MM.1S (cell line): ENCODE measurements at regions not wholly inside any gene's neighbourhood (a gene's known extent, or its start where the extent isn't known, plus 50 kb on each side); places are given as distances from the start of the nearest gene placed in this dataset.

ENCODE experiments used
- DNase-seq: peaks from one replicate; pipeline ENCODE4 v3.0.0-alpha.2; 2015
- H2AFZ ChIP-seq: fragments of 300-600 bp; sonication (generic); 2 replicates; pipeline ENCODE4 v1.6.0; 2016; ENCODE audit warnings: antibody characterized with exemption, low read length
- H3F3A ChIP-seq: fragments of 300-600 bp; sonication (generic); 2 replicates; pipeline ENCODE4 v1.6.1; 2016; ENCODE audit warnings: mild to moderate bottlenecking, antibody characterized with exemption, low read length, moderate library complexity, mixed read lengths; ENCODE audit not compliant: insufficient read depth
- H3K27ac ChIP-seq: fragments of 300-600 bp; sonication (generic); 2 replicates; pipeline ENCODE4 v1.5.1; 2016; ENCODE audit warnings: mild to moderate bottlenecking, low read length
- H3K27me3 ChIP-seq: fragments of 300-600 bp; sonication (generic); replicated peaks from 2 replicates; pipeline ENCODE4 v1.6.0; 2016; ENCODE audit warnings: low read length; ENCODE audit not compliant: insufficient read depth
- H3K36me3 ChIP-seq: fragments of 300-600 bp; sonication (generic); replicated peaks from 2 replicates; pipeline ENCODE4 v1.6.1; 2016; ENCODE audit warnings: mild to moderate bottlenecking, low read length, mixed read lengths; ENCODE audit not compliant: insufficient read depth
- H3K4me1 ChIP-seq: fragments of 300-600 bp; sonication (generic); 2 replicates; pipeline ENCODE4 v1.6.1; 2016; ENCODE audit warnings: low read length, mixed read lengths
- H3K4me2 ChIP-seq: fragments of 300-600 bp; sonication (generic); 2 replicates; pipeline ENCODE4 v1.6.0; 2016; ENCODE audit warnings: low read depth, low read length
- H3K4me3 ChIP-seq: fragments of 300-600 bp; sonication (generic); 2 replicates; pipeline ENCODE4 v1.5.1; 2016; ENCODE audit warnings: low read length, mixed read lengths
- H3K79me2 ChIP-seq: fragments of 300-600 bp; sonication (generic); 2 replicates; pipeline ENCODE4 v1.6.1; 2016; ENCODE audit warnings: mixed run types, low read length, mixed read lengths
- H3K9ac ChIP-seq: fragments of 300-600 bp; sonication (generic); 2 replicates; pipeline ENCODE4 v1.6.1; 2016; ENCODE audit warnings: low read length, mixed read lengths
- H3K9me2 ChIP-seq: fragments of 300-600 bp; sonication (generic); replicated peaks from 2 replicates; pipeline ENCODE4 v1.6.1; 2016; ENCODE audit warnings: mild to moderate bottlenecking, low read length, mixed read lengths; ENCODE audit not compliant: insufficient read depth
- H3K9me3 ChIP-seq: fragments of 300-600 bp; sonication (generic); replicated peaks from 2 replicates; pipeline ENCODE4 v1.6.1; 2016; ENCODE audit warnings: mild to moderate bottlenecking, low read length, mixed read lengths; ENCODE audit not compliant: insufficient read depth
- H4K20me1 ChIP-seq: fragments of 300-600 bp; sonication (generic); 2 replicates; pipeline ENCODE4 v1.6.1; 2016; ENCODE audit warnings: mild to moderate bottlenecking, low read length, moderate library complexity, mixed read lengths; ENCODE audit not compliant: insufficient read depth
- EZH2 ChIP-seq: fragments of 300-600 bp; sonication (generic); optimal IDR thresholded peaks from 2 replicates; pipeline ENCODE3; 2017; ENCODE audit warnings: low read depth, mild to moderate bottlenecking, antibody characterized with exemption, low read length, mixed read lengths
- EZH2phosphoT487 ChIP-seq: fragments of 300-600 bp; sonication (generic); IDR thresholded peaks from 2 replicates; pipeline ENCODE4 v1.6.1; 2018; ENCODE audit warnings: antibody characterized with exemption, low read length
- TF ChIP-seq, protein P1 (sequence below): fragments of 300-600 bp; sonication (generic); IDR thresholded peaks from 2 replicates; pipeline ENCODE4 v1.5.1; 2016; ENCODE audit warnings: antibody characterized with exemption, low read length, mixed read lengths

DNA sequence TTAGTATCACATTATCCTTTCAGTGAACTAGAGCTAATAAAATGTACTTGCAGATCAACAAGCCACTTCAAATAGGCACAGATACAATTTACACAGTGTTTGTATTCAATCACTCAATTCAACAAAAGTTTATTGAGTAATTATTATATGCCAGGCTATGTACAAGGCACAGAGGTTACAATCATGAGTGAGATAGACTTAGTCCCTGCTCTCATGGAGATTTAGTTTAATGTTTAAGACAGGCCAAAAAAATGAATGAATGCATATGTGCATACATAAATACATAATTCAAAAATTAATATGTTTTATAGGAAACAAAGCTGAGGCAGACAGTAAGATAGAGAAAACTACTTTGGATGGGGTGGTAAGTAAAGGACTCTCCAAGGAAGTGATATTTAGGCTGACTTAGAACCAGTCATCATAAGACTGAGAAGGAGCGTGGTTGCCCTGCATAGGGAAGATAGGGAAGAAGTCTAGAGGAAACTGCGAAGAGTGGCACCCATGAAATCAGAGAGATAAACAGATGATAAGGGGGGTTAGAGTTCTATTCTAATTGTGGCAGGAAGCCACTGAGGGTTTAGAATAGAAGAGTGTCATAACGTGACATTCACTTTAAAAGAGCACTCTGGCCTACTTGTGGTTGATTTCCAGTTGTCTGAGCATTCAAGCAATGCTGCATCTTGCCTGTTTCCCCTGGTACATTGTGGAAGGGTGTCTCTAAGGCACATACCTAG is 49.7 kb upstream of the GRAMD2B start:
- Histone ChIP-seq H2AFZ (no peak overlapping the region), H3K27me3 (no peaks in the 10 kb centered on the region), H3F3A (no peaks in the 10 kb centered on the region), H3K79me2 (no peaks in the 10 kb centered on the region), H3K4me3 (no peak overlapping the region), H3K4me2 (no peak overlapping the region), H3K4me1 (no peaks in the 10 kb centered on the region), H3K9me2 (no peaks in the 10 kb centered on the region), H3K27ac (no peak overlapping the region), H3K9me3 (no peaks in the 10 kb centered on the region), H4K20me1 (no peaks in the 10 kb centered on the region), H3K36me3 (no peaks in the 10 kb centered on the region), H3K9ac (no peak overlapping the region)
- TF ChIP-seq, protein P1, sequence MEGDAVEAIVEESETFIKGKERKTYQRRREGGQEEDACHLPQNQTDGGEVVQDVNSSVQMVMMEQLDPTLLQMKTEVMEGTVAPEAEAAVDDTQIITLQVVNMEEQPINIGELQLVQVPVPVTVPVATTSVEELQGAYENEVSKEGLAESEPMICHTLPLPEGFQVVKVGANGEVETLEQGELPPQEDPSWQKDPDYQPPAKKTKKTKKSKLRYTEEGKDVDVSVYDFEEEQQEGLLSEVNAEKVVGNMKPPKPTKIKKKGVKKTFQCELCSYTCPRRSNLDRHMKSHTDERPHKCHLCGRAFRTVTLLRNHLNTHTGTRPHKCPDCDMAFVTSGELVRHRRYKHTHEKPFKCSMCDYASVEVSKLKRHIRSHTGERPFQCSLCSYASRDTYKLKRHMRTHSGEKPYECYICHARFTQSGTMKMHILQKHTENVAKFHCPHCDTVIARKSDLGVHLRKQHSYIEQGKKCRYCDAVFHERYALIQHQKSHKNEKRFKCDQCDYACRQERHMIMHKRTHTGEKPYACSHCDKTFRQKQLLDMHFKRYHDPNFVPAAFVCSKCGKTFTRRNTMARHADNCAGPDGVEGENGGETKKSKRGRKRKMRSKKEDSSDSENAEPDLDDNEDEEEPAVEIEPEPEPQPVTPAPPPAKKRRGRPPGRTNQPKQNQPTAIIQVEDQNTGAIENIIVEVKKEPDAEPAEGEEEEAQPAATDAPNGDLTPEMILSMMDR, result no peak
- TF ChIP-seq EZH2phosphoT487 (no peak), EZH2 (no peak)
- DNase-seq, result no peak
